Left lung (tissue), 4 donors: ENCODE measurements at regions not wholly inside any gene's neighbourhood (a gene's known extent, or its start where the extent isn't known, plus 50 kb on each side); places are given as distances from the start of the nearest gene placed in this dataset.

Experiments
- ATAC-seq: fragments of 200-7000 bp; cut with Tn5 transposase; one replicate; pipeline ENCODE4 v1.9.1; 2020; ENCODE audit warnings: moderate library complexity
- DNase-seq, 4 donors: peaks; one replicate each; pipeline ENCODE4 v3.0.0-alpha.2; 2013 to 2020
- H3K27ac ChIP-seq, 2 donors: fragments of 200-600 bp; sonication (generic) in 1 of 2; one replicate each; pipeline versions ENCODE4 v1.5.0 to v1.8.0; 2020 to 2021
- H3K27me3 ChIP-seq, 2 donors: fragments of 200-600 bp; sonication (generic) in 1 of 2; one replicate each; pipeline versions ENCODE4 v1.5.0 to v1.8.0; 2020 to 2021
- H3K36me3 ChIP-seq, 2 donors: fragments of 200-600 bp; sonication (generic) in 1 of 2; one replicate each; pipeline versions ENCODE4 v1.5.0 to v1.8.0; 2020 to 2021
- H3K4me1 ChIP-seq, 2 donors: fragments of 200-600 bp; one replicate each; pipeline ENCODE4 v1.8.0; 2021
- H3K4me3 ChIP-seq, 2 donors: fragments of 200-600 bp; sonication (generic) in 1 of 2; one replicate each; pipeline versions ENCODE4 v1.5.0 to v1.8.0; 2020 to 2021; ENCODE audit warnings: mild to moderate bottlenecking in 1 of 2
- H3K9me3 ChIP-seq, 2 donors: fragments of 200-600 bp; sonication (generic) in 1 of 2; one replicate each; pipeline versions ENCODE4 v1.5.0 to v1.8.0; 2020 to 2021
- CTCF ChIP-seq, 2 donors: fragments of 200-600 bp; sonication (generic) in 1 of 2; IDR thresholded peaks; one replicate each; pipeline versions ENCODE4 v1.5.0 to v1.8.0; 2021; ENCODE audit warnings: antibody characterized with exemption in 2 of 2
- intact Hi-C, 2 donors: fragments of 100-400 bp; cut with DNase I; formaldehyde crosslinking; loops; one replicate each; pipeline versions ENCODE4 v1.11.2 to v1.14.2; 2022
- donor health status: DM: no; HTN: yes; CAD: no.
- donor health status: DM: no; HTN: no; CAD: no.

GRCh38 chr7:131013716-131014115 lies 279.7 kb upstream of the KLF14 start:
- intact Hi-C loops: loop anchor here in 1 of 2 donors (10.0 kb wide), 1 partner anchor 119 kb away; no protein-coding TSS in a partner anchor

GRCh38 chr7:131014906-131015656 lies 281.1 kb upstream of the KLF14 start:
- no peak for DNase-seq
- ATAC-seq: no peak
- Histone ChIP-seq H3K4me3 (no peak overlapping the region), H3K4me1 (peaks cover 34 to 70% of the 10 kb centered on the region in 2 donors), H3K27me3 (no peaks in the 10 kb centered on the region), H3K27ac (no peak overlapping the region), H3K36me3 (no peaks in the 10 kb centered on the region), H3K9me3 (no peaks in the 10 kb centered on the region)
- TF ChIP-seq CTCF (IDR thresholded peaks at IDR 0.05): no peak
- intact Hi-C loops: loop anchor here in 1 of 2 donors (10.0 kb wide), 1 partner anchor 120 kb away; no protein-coding TSS in a partner anchor

More at GRCh38 chr7:131013716-131014115, 279.7 kb upstream of the KLF14 start:
- H3K36me3 ChIP-seq: no peaks in the 10 kb centered on the region
- DNase-seq: no peak
- no peaks in the 10 kb centered on the region for H3K27me3 ChIP-seq
- peaks cover 48 to 81% of the 10 kb centered on the region in 2 donors for H3K4me1 ChIP-seq
- no peak for TF ChIP-seq CTCF (IDR thresholded peaks at IDR 0.05)
- H3K27ac ChIP-seq: peak overlapping the region; percentile 73 to 79
- H3K9me3 ChIP-seq: no peaks in the 10 kb centered on the region
- no peak overlapping the region for H3K4me3 ChIP-seq
- ATAC-seq: no peak

- ATAC-seq (no peak), DNase-seq (no peak)
- H3K9me3 ChIP-seq: no peaks in the 10 kb centered on the region
- intact Hi-C loops: loop anchor here in 1 of 2 donors (10.0 kb wide), 1 partner anchor 121 kb away; no protein-coding TSS in a partner anchor
- H3K36me3 ChIP-seq: no peaks in the 10 kb centered on the region
- no peak for TF ChIP-seq CTCF (IDR thresholded peaks at IDR 0.05)
- H3K4me3 ChIP-seq: no peak overlapping the region
- H3K27ac ChIP-seq: peak overlapping the region; percentile 6 to 33
- H3K27me3 ChIP-seq: no peaks in the 10 kb centered on the region
- peaks cover 32 to 65% of the 10 kb centered on the region in 2 donors for H3K4me1 ChIP-seq
These were observed 281.6 kb upstream of the KLF14 start for GRCh38 chr7:131015657-131015958.

GRCh38 chr7:131016230-131016629 lies 282.2 kb upstream of the KLF14 start:
- H3K27me3 ChIP-seq: no peaks in the 10 kb centered on the region
- intact Hi-C loops: loop anchor here in 1 of 2 donors (10.0 kb wide), 1 partner anchor 121 kb away; no protein-coding TSS in a partner anchor
- no peaks in the 10 kb centered on the region for H3K36me3 ChIP-seq
- H3K4me1 ChIP-seq: peaks cover 27 to 65% of the 10 kb centered on the region in 2 donors
- H3K4me3 ChIP-seq: no peak overlapping the region
- no peaks in the 10 kb centered on the region for H3K9me3 ChIP-seq
- peak overlapping the region in 1 of 2 donors; percentile 33 for H3K27ac ChIP-seq
- DNase-seq (no peak), ATAC-seq (no peak)
- no peak for TF ChIP-seq CTCF (IDR thresholded peaks at IDR 0.05)

GRCh38 chr7:131019351-131019750 lies 285.3 kb upstream of the KLF14 start:
- intact Hi-C loops: loop anchor here in 1 of 2 donors (10.0 kb wide), 1 partner anchor 125 kb away; no protein-coding TSS in a partner anchor
- H3K9me3 ChIP-seq: no peaks in the 10 kb centered on the region
- ATAC-seq: no peak

More at GRCh38 chr7:131019351-131019750, 285.3 kb upstream of the KLF14 start:
- no peak for DNase-seq
- peaks cover 9 to 51% of the 10 kb centered on the region in 2 donors for H3K4me1 ChIP-seq
- H3K36me3 ChIP-seq: peaks cover 0 to 5% of the 10 kb centered on the region in 2 donors
- H3K27ac ChIP-seq: no peak overlapping the region
- TF ChIP-seq CTCF (IDR thresholded peaks at IDR 0.05): no peak
- H3K4me3 ChIP-seq: no peak overlapping the region
- no peaks in the 10 kb centered on the region for H3K27me3 ChIP-seq
